ENCODE measurements at regions not wholly inside any gene's neighbourhood (a gene's known extent, or its start where the extent isn't known, plus 50 kb on each side); places are given as distances from the start of the nearest gene placed in this dataset.

- no peak overlapping the region for H3K27ac Mint-ChIP-seq
- Histone ChIP-seq H3K36me3 (replicated peaks in 1 of 2; ENCODE audit: control insufficient read depth in 1 of 2, insufficient read depth in 2 of 2, low read length in 2 of 2) (no peaks in the 10 kb centered on the region), H3K9ac (ENCODE audit: insufficient read depth, low read length, poor library complexity, severe bottlenecking) (no peak overlapping the region), H3K4me1 (ENCODE audit: control insufficient read depth in 1 of 2, insufficient read depth in 2 of 2, low read length in 2 of 2) (no peaks in the 10 kb centered on the region), H3K27ac (ENCODE audit: low read depth in 1 of 2, low read length in 2 of 2) (no peak overlapping the region), H3K9me3 (replicated peaks in 1 of 2; ENCODE audit: control insufficient read depth in 1 of 2, insufficient read depth in 1 of 2, low read length in 2 of 2) (no peaks in the 10 kb centered on the region), H3K4me3 (replicated peaks in 1 of 3; ENCODE audit: low read depth in 2 of 3, low read length in 3 of 3) (no peak overlapping the region), H3K27me3 (ENCODE audit: control insufficient read depth in 2 of 2, insufficient read depth in 2 of 2, low read length in 2 of 2) (no peaks in the 10 kb centered on the region), H4K20me1 (ENCODE audit: insufficient read depth, low read length) (no peaks in the 10 kb centered on the region), H3K4me2 (replicated peaks; ENCODE audit: extremely low read depth, low read length, poor library complexity, severe bottlenecking) (no peak overlapping the region), H3K79me2 (ENCODE audit: insufficient read depth, low read length) (no peaks in the 10 kb centered on the region), H2AFZ (ENCODE audit: insufficient read depth, low read depth, low read length, poor library complexity, severe bottlenecking) (no peak overlapping the region)
- DNase-seq, result no peak
- H3K27me3 Mint-ChIP-seq (ENCODE audit: low read depth in 3 of 3), result peaks cover 0 to 3% (median 1%) of the 10 kb centered on the region in 3 donors
- no CpG with 5 or more reads among the region's 2 CpGs for WGBS (ENCODE audit: insufficient coverage)
- peaks cover 0 to 10% (median 2%) of the 10 kb centered on the region in 7 donors for H3K9me3 Mint-ChIP-seq
- no peaks in the 10 kb centered on the region for H3K36me3 Mint-ChIP-seq
- no peaks in the 10 kb centered on the region for H3K4me1 Mint-ChIP-seq
- no peak overlapping the region for H3K4me3 Mint-ChIP-seq
- intact Hi-C loops (cut with micrococcal nuclease), result no loop called here
- no peak for TF ChIP-seq CTCF (IDR thresholded peaks at IDR 0.05)
Measured at GRCh38 chr1:57794078-57794477, 370.2 kb upstream of the DAB1 start.

- Histone ChIP-seq H3K4me2 (replicated peaks; ENCODE audit: extremely low read depth, low read length, poor library complexity, severe bottlenecking) (no peak overlapping the region), H3K4me1 (ENCODE audit: control insufficient read depth in 1 of 2, insufficient read depth in 2 of 2, low read length in 2 of 2) (no peaks in the 10 kb centered on the region), H3K27me3 (ENCODE audit: control insufficient read depth in 2 of 2, insufficient read depth in 2 of 2, low read length in 2 of 2) (no peaks in the 10 kb centered on the region), H3K36me3 (replicated peaks in 1 of 2; ENCODE audit: control insufficient read depth in 1 of 2, insufficient read depth in 2 of 2, low read length in 2 of 2) (no peaks in the 10 kb centered on the region), H3K9me3 (replicated peaks in 1 of 2; ENCODE audit: control insufficient read depth in 1 of 2, insufficient read depth in 1 of 2, low read length in 2 of 2) (no peaks in the 10 kb centered on the region), H4K20me1 (ENCODE audit: insufficient read depth, low read length) (no peaks in the 10 kb centered on the region), H3K4me3 (replicated peaks in 1 of 3; ENCODE audit: low read depth in 2 of 3, low read length in 3 of 3) (no peak overlapping the region), H3K79me2 (ENCODE audit: insufficient read depth, low read length) (no peaks in the 10 kb centered on the region), H3K27ac (ENCODE audit: low read depth in 1 of 2, low read length in 2 of 2) (no peak overlapping the region), H3K9ac (ENCODE audit: insufficient read depth, low read length, poor library complexity, severe bottlenecking) (no peak overlapping the region), H2AFZ (ENCODE audit: insufficient read depth, low read depth, low read length, poor library complexity, severe bottlenecking) (no peak overlapping the region)
- 89% methylated on average over 1 of the region's 3 CpGs for WGBS (ENCODE audit: insufficient coverage)
- H3K36me3 Mint-ChIP-seq, result no peaks in the 10 kb centered on the region
- H3K27me3 Mint-ChIP-seq (ENCODE audit: low read depth in 3 of 3), result peaks cover 0 to 3% (median 0%) of the 10 kb centered on the region in 3 donors
- DNase-seq, result no peak
- no peak overlapping the region for H3K4me3 Mint-ChIP-seq
- no peak overlapping the region for H3K27ac Mint-ChIP-seq
- TF ChIP-seq CTCF (IDR thresholded peaks at IDR 0.05), result no peak
- intact Hi-C loops (cut with micrococcal nuclease), result no loop called here
- no peaks in the 10 kb centered on the region for H3K4me1 Mint-ChIP-seq
- peaks cover 0 to 9% (median 2%) of the 10 kb centered on the region in 7 donors for H3K9me3 Mint-ChIP-seq
Measured at GRCh38 chr1:57791497-57791896, 367.6 kb upstream of the DAB1 start.
